SK-N-SH (cell line): ENCODE measurements at regions not wholly inside any gene's neighbourhood (a gene's known extent, or its start where the extent isn't known, plus 50 kb on each side); places are given as distances from the start of the nearest gene placed in this dataset.

Source experiments
- CTCF ChIP-seq: fragments of 200-600 bp; sonication (generic); IDR thresholded peaks from 2 replicates; pipeline ENCODE4 v1.6.1; 2017; ENCODE audit warnings: antibody characterized with exemption, mild to moderate bottlenecking, moderate library complexity
- EP300 ChIP-seq, 2 experiments: IDR thresholded peaks; 2 replicates each; pipeline versions ENCODE4 v1.4.0 to v1.6.1; 2012; ENCODE audit warnings: borderline replicate concordance in 1 of 2, low read depth in 1 of 2, low read length in 1 of 2
- EZH2phosphoT487 ChIP-seq: fragments of 200-600 bp; sonication (generic); IDR thresholded peaks from 2 replicates; pipeline ENCODE4 v1.6.1; 2017; ENCODE audit warnings: low read depth, mixed run types, mild to moderate bottlenecking, antibody characterized with exemption, moderate library complexity, borderline replicate concordance
- FOSL2 ChIP-seq: IDR thresholded peaks from 2 replicates; pipeline ENCODE4 v1.4.0; 2012; ENCODE audit warnings: low read depth, mild to moderate bottlenecking, moderate library complexity, borderline replicate concordance
- GABPA ChIP-seq: IDR thresholded peaks from 2 replicates; pipeline ENCODE4 v1.4.0; 2012; ENCODE audit warnings: low read depth, mild to moderate bottlenecking
- JUND ChIP-seq: IDR thresholded peaks from 2 replicates; pipeline ENCODE4 v1.4.0; 2012
- MAX ChIP-seq: IDR thresholded peaks from 2 replicates; pipeline ENCODE4 v1.4.0; 2012; ENCODE audit warnings: low read depth
- RAD21 ChIP-seq: IDR thresholded peaks from 2 replicates; pipeline ENCODE4 v1.6.1; 2012; ENCODE audit warnings: mild to moderate bottlenecking, low read length
- SMC3 ChIP-seq: IDR thresholded peaks from 2 replicates; pipeline ENCODE4 v1.6.1; 2012; ENCODE audit warnings: low read depth, low read length, improper control_type of control experiment
- TAF1 ChIP-seq: IDR thresholded peaks from 2 replicates; pipeline ENCODE4 v1.6.1; 2012; ENCODE audit warnings: low read depth, mild to moderate bottlenecking, low read length, moderate library complexity, borderline replicate concordance
- USF1 ChIP-seq: IDR thresholded peaks from 2 replicates; pipeline ENCODE4 v1.4.0; 2012; ENCODE audit warnings: low read depth, borderline replicate concordance
- USF2 ChIP-seq: fragments of 150-350 bp; IDR thresholded peaks from 2 replicates; pipeline ENCODE4 v1.6.1; 2017; ENCODE audit warnings: antibody characterized with exemption, low read length, low read depth, borderline replicate concordance
- YY1 ChIP-seq: IDR thresholded peaks from 2 replicates; pipeline ENCODE4 v1.4.0; 2012; ENCODE audit warnings: low read depth, mild to moderate bottlenecking

- no peak for TF ChIP-seq CTCF
- TF ChIP-seq EZH2phosphoT487 = no peak
- TF ChIP-seq TAF1 = no peak
- no peak for TF ChIP-seq USF1
- no peak for TF ChIP-seq EP300 (IDR thresholded peaks at IDR 0.05; ENCODE audit: borderline replicate concordance in 1 of 2, low read depth in 1 of 2, low read length in 1 of 2)
- no peak for TF ChIP-seq MAX
- no peak for TF ChIP-seq SMC3
- TF ChIP-seq RAD21 = no peak
- no peak for TF ChIP-seq FOSL2
- TF ChIP-seq GABPA = no peak
- no peak for TF ChIP-seq YY1
- TF ChIP-seq USF2 = no peak
- no peak for TF ChIP-seq JUND
Measured at GRCh38 chr12:16096273-16096849, 181.1 kb downstream of the SLC15A5 start.
